SK-N-SH (cell line): ENCODE measurements at regions not wholly inside any gene's neighbourhood (a gene's known extent, or its start where the extent isn't known, plus 50 kb on each side); places are given as distances from the start of the nearest gene placed in this dataset.

Source experiments
- CTCF ChIA-PET: fragments of 300-600, 350-600 bp; formaldehyde crosslinking; extraction: SDS; loops from one replicate; lab custom pipeline; 2021; lab: Yijun Ruan, JAX
- POLR2A ChIA-PET: fragments of 350-600 bp; sonication (Branson Sonifier 250); formaldehyde crosslinking; extraction: SDS; loops from one replicate; lab custom pipeline; 2020; ENCODE audit warnings: antibody characterized with exemption, inconsistent platforms; lab: Yijun Ruan, JAX
- DNase-seq: peaks from one replicate; pipeline ENCODE4 v3.0.0; 2012
- H2AFZ ChIP-seq: fragments of 200-600 bp; sonication (generic); 2 replicates; pipeline ENCODE4 v1.8.1; 2016; ENCODE audit warnings: antibody characterized with exemption, mild to moderate bottlenecking, low read depth
- H3F3A ChIP-seq: fragments of 200-600 bp; sonication (generic); replicated peaks from 2 replicates; pipeline ENCODE3; 2016; ENCODE audit warnings: antibody characterized with exemption, mild to moderate bottlenecking; ENCODE audit not compliant: insufficient read depth
- H3K27ac ChIP-seq, 2 experiments: fragments of 200-500 bp in 1 of 2; fragments of 200-600 bp in 1 of 2; sonication (Bioruptor generic) in 1 of 2; sonication (generic), shearing (Covaris generic) in 1 of 2; 2 replicates each; pipeline versions ENCODE4 v1.5.1 to v1.6.1; 2014 to 2016; ENCODE audit warnings: low read depth in 2 of 2, inconsistent platforms in 1 of 2, low read length in 1 of 2, mild to moderate bottlenecking in 1 of 2, mixed read lengths in 1 of 2
- H3K27me3 ChIP-seq: fragments of 200-600 bp; sonication (generic), shearing (Covaris generic); 2 replicates; pipeline ENCODE4 v1.6.1; 2016; ENCODE audit warnings: mixed run types; ENCODE audit not compliant: insufficient read depth
- H3K36me3 ChIP-seq, 2 experiments: fragments of 200-500 bp in 1 of 2; fragments of 200-600 bp in 1 of 2; sonication (Bioruptor generic) in 1 of 2; sonication (generic) in 1 of 2; replicated peaks in 1 of 2; 2 replicates each; pipeline versions ENCODE3 to v1.5.1; 2014 to 2016; ENCODE audit warnings: low read length in 1 of 2, mild to moderate bottlenecking in 1 of 2; ENCODE audit not compliant: insufficient read depth in 2 of 2, control insufficient read depth in 1 of 2
- H3K4me1 ChIP-seq, 2 experiments: fragments of 200-500 bp in 1 of 2; fragments of 200-600 bp in 1 of 2; sonication (Bioruptor generic) in 1 of 2; sonication (generic), shearing (Covaris generic) in 1 of 2; 2 replicates each; pipeline versions ENCODE4 v1.5.1 to v1.6.1; 2014 to 2016; ENCODE audit warnings: low read depth in 1 of 2, low read length in 1 of 2, mixed run types in 1 of 2; ENCODE audit not compliant: insufficient read depth in 2 of 2, control insufficient read depth in 1 of 2
- H3K4me2 ChIP-seq: fragments of 200-600 bp; sonication (generic), shearing (Covaris generic); 2 replicates; pipeline ENCODE4 v1.6.1; 2017; ENCODE audit warnings: mixed run types
- H3K4me3 ChIP-seq, 2 experiments: fragments of 200-500 bp in 1 of 2; fragments of 200-600 bp in 1 of 2; sonication (Bioruptor generic) in 1 of 2; sonication (generic), shearing (Covaris generic) in 1 of 2; 2 replicates each; pipeline versions ENCODE4 v1.5.1 to v1.8.1; 2014 to 2016; ENCODE audit warnings: low read depth in 2 of 2, inconsistent platforms in 1 of 2, low read length in 1 of 2, mild to moderate bottlenecking in 1 of 2, mixed read lengths in 1 of 2, moderate library complexity in 1 of 2
- H3K79me2 ChIP-seq: fragments of 200-600 bp; sonication (generic); 2 replicates; pipeline ENCODE4 v1.8.1; 2017; ENCODE audit warnings: mild to moderate bottlenecking; ENCODE audit not compliant: insufficient read depth
- H3K9ac ChIP-seq: fragments of 200-600 bp; sonication (generic); 2 replicates; pipeline ENCODE4 v1.6.1; 2017; ENCODE audit warnings: mixed run types
- H3K9me2 ChIP-seq: fragments of 200-600 bp; sonication (generic); 2 replicates; pipeline ENCODE4 v1.6.1; 2017; ENCODE audit warnings: mixed run types
- H3K9me3 ChIP-seq: fragments of 200-600 bp; sonication (generic); 2 replicates; pipeline ENCODE4 v1.6.1; 2017; ENCODE audit warnings: mixed run types, mild to moderate bottlenecking, moderate library complexity
- H4K20me1 ChIP-seq: fragments of 200-600 bp; sonication (generic); 2 replicates; pipeline ENCODE4 v1.6.1; 2017; ENCODE audit warnings: mild to moderate bottlenecking, mixed run types; ENCODE audit not compliant: insufficient read depth
- CHD2 ChIP-seq: fragments of 150-350 bp; IDR thresholded peaks from 2 replicates; pipeline ENCODE4 v1.6.1; 2018; ENCODE audit warnings: low read length; ENCODE audit not compliant: partially characterized antibody
- CTCF ChIP-seq: fragments of 200-600 bp; sonication (generic); IDR thresholded peaks from 2 replicates; pipeline ENCODE4 v1.6.1; 2017; ENCODE audit warnings: antibody characterized with exemption, mild to moderate bottlenecking, moderate library complexity
- FOXJ3 ChIP-seq: sonication (generic); formaldehyde crosslinking; IDR thresholded peaks from 2 replicates; pipeline ENCODE4 v1.5.1; 2020; ENCODE audit warnings: mild to moderate bottlenecking, missing genetic modification reagents
- MEF2A ChIP-seq: IDR thresholded peaks from 2 replicates; pipeline ENCODE4 v1.4.0; 2012; ENCODE audit warnings: low read depth, borderline replicate concordance
- NFIC ChIP-seq: IDR thresholded peaks from 2 replicates; pipeline ENCODE4 v1.4.0; 2012; ENCODE audit warnings: borderline replicate concordance
- RAD21 ChIP-seq: IDR thresholded peaks from 2 replicates; pipeline ENCODE4 v1.6.1; 2012; ENCODE audit warnings: mild to moderate bottlenecking, low read length
- REST ChIP-seq: IDR thresholded peaks from 2 replicates; pipeline ENCODE4 v1.6.1; 2012; ENCODE audit warnings: mild to moderate bottlenecking, low read depth, low read length, moderate library complexity
- RFX5 ChIP-seq: IDR thresholded peaks from 2 replicates; pipeline ENCODE4 v1.6.1; 2012; ENCODE audit warnings: mild to moderate bottlenecking, improper control_type of control experiment, low read length
- SMC3 ChIP-seq: IDR thresholded peaks from 2 replicates; pipeline ENCODE4 v1.6.1; 2012; ENCODE audit warnings: low read depth, low read length, improper control_type of control experiment
- TAF1 ChIP-seq: IDR thresholded peaks from 2 replicates; pipeline ENCODE4 v1.6.1; 2012; ENCODE audit warnings: low read depth, mild to moderate bottlenecking, low read length, moderate library complexity, borderline replicate concordance
- TEAD4 ChIP-seq: IDR thresholded peaks from 2 replicates; pipeline ENCODE4 v1.4.0; 2012; ENCODE audit warnings: mild to moderate bottlenecking, borderline replicate concordance; ENCODE audit not compliant: insufficient read depth
- USF2 ChIP-seq: fragments of 150-350 bp; IDR thresholded peaks from 2 replicates; pipeline ENCODE4 v1.6.1; 2017; ENCODE audit warnings: antibody characterized with exemption, low read length, low read depth, borderline replicate concordance
- YY1 ChIP-seq: IDR thresholded peaks from 2 replicates; pipeline ENCODE4 v1.4.0; 2012; ENCODE audit warnings: low read depth, mild to moderate bottlenecking
- ZBTB33 ChIP-seq: IDR thresholded peaks from 2 replicates; pipeline ENCODE4 v1.4.0; 2012; ENCODE audit warnings: low read depth, borderline replicate concordance
- WGBS: methylation state at CpG from one replicate; pipeline ENCODE4 v1.1.6; 2017; ENCODE audit warnings: low lambda C conversion rate; 5-methylcytosine and 5-hydroxymethylcytosine counted together

- DNase-seq = no peak
- POLR2A ChIA-PET = no interaction called here
- Histone ChIP-seq H3K9me2 (no peaks in the 10 kb centered on the region), H4K20me1 (no peaks in the 10 kb centered on the region), H3K4me2 (no peak overlapping the region), H3K4me3 (no peak overlapping the region), H3K27ac (no peak overlapping the region), H3K4me1 (no peaks in the 10 kb centered on the region), H2AFZ (no peak overlapping the region), H3F3A (no peaks in the 10 kb centered on the region), H3K9me3 (peaks cover 6% of the 10 kb centered on the region; the same call in 1 of the 2 replicates), H3K27me3 (no peaks in the 10 kb centered on the region), H3K9ac (no peak overlapping the region), H3K79me2 (no peaks in the 10 kb centered on the region), H3K36me3 (no peaks in the 10 kb centered on the region)
- CTCF ChIA-PET = interaction anchor here (1.2 kb wide), 1 partner anchor 13 kb away, joined by 3 read pairs; no protein-coding TSS in a partner anchor
- TF ChIP-seq TEAD4 (no peak), MEF2A (no peak), RFX5 (no peak), NFIC (no peak), USF2 (no peak), REST (no peak), TAF1 (no peak), CTCF (no peak), CHD2 (no peak), ZBTB33 (no peak), YY1 (no peak), RAD21 (no peak), SMC3 (no peak), FOXJ3 (no peak)
- 32% methylated on average over 1 of the region's 1 CpG for WGBS
Measured at GRCh38 chr4:181792641-181793040, 450.6 kb upstream of the TENM3 start.
